ENCODE measurements at regions not wholly inside any gene's neighbourhood (a gene's known extent, or its start where the extent isn't known, plus 50 kb on each side); places are given as distances from the start of the nearest gene placed in this dataset.

GRCh38 chr1:208551633-208552320, 307.6 kb upstream of the PLXNA2 start:
- no peak for DNase-seq
- no peak for FAIRE-seq
- Histone ChIP-seq H3K9ac (ENCODE audit: low read length in 3 of 3) (no peak overlapping the region), H3K27me3 (ENCODE audit: control insufficient read depth, insufficient read depth, low read length) (no peaks in the 10 kb centered on the region), H3K27ac (ENCODE audit: low read depth in 2 of 2, low read length in 2 of 2) (no peak overlapping the region), H3K36me3 (ENCODE audit: control insufficient read depth in 2 of 3, insufficient read depth in 3 of 3, low read length in 3 of 3) (no peaks in the 10 kb centered on the region), H3K9me3 (ENCODE audit: control insufficient read depth in 2 of 3, insufficient read depth in 1 of 3, low read length in 3 of 3) (no peaks in the 10 kb centered on the region), H3K4me3 (ENCODE audit: low read length in 3 of 3) (no peak overlapping the region), H3K4me1 (ENCODE audit: control insufficient read depth in 2 of 3, insufficient read depth in 2 of 3, low read depth in 1 of 3, low read length in 3 of 3) (no peaks in the 10 kb centered on the region)
- intact Hi-C loops (cut with DNase I) = no loop called here
- TF ChIP-seq, protein P1, sequence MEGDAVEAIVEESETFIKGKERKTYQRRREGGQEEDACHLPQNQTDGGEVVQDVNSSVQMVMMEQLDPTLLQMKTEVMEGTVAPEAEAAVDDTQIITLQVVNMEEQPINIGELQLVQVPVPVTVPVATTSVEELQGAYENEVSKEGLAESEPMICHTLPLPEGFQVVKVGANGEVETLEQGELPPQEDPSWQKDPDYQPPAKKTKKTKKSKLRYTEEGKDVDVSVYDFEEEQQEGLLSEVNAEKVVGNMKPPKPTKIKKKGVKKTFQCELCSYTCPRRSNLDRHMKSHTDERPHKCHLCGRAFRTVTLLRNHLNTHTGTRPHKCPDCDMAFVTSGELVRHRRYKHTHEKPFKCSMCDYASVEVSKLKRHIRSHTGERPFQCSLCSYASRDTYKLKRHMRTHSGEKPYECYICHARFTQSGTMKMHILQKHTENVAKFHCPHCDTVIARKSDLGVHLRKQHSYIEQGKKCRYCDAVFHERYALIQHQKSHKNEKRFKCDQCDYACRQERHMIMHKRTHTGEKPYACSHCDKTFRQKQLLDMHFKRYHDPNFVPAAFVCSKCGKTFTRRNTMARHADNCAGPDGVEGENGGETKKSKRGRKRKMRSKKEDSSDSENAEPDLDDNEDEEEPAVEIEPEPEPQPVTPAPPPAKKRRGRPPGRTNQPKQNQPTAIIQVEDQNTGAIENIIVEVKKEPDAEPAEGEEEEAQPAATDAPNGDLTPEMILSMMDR (IDR thresholded peaks at IDR 0.05; ENCODE audit: borderline replicate concordance, extremely low read depth, insufficient read depth) = no peak

- H3K27ac ChIP-seq (ENCODE audit: low read depth in 2 of 2, low read length in 2 of 2) = no peak overlapping the region
- no peaks in the 10 kb centered on the region for H3K4me1 ChIP-seq (ENCODE audit: control insufficient read depth in 2 of 3, insufficient read depth in 2 of 3, low read depth in 1 of 3, low read length in 3 of 3)
- no peaks in the 10 kb centered on the region for H3K27me3 ChIP-seq (ENCODE audit: control insufficient read depth, insufficient read depth, low read length)
- no peak for DNase-seq
- no peak overlapping the region for H3K4me3 ChIP-seq (ENCODE audit: low read length in 3 of 3)
- no peaks in the 10 kb centered on the region for H3K36me3 ChIP-seq (ENCODE audit: control insufficient read depth in 2 of 3, insufficient read depth in 3 of 3, low read length in 3 of 3)
- intact Hi-C loops (cut with DNase I) = no loop called here
- TF ChIP-seq, protein P1 (IDR thresholded peaks at IDR 0.05; ENCODE audit: borderline replicate concordance, extremely low read depth, insufficient read depth) = no peak
- FAIRE-seq = no peak
- no peak overlapping the region for H3K9ac ChIP-seq (ENCODE audit: low read length in 3 of 3)
- H3K9me3 ChIP-seq (ENCODE audit: control insufficient read depth in 2 of 3, insufficient read depth in 1 of 3, low read length in 3 of 3) = no peaks in the 10 kb centered on the region
Observed at GRCh38 chr1:208552928-208553327, 308.7 kb upstream of the PLXNA2 start.

GRCh38 chr1:208556461-208556860, 312.3 kb upstream of the PLXNA2 start:
- no peak for DNase-seq
- no peak for FAIRE-seq
- H3K27me3 ChIP-seq (ENCODE audit: control insufficient read depth, insufficient read depth, low read length) = no peaks in the 10 kb centered on the region
- no peaks in the 10 kb centered on the region for H3K4me1 ChIP-seq (ENCODE audit: control insufficient read depth in 2 of 3, insufficient read depth in 2 of 3, low read depth in 1 of 3, low read length in 3 of 3)
- H3K4me3 ChIP-seq (ENCODE audit: low read length in 3 of 3) = no peak overlapping the region
- no peak overlapping the region for H3K9ac ChIP-seq (ENCODE audit: low read length in 3 of 3)
- intact Hi-C loops (cut with DNase I) = no loop called here
- TF ChIP-seq, protein P1 (IDR thresholded peaks at IDR 0.05; ENCODE audit: borderline replicate concordance, extremely low read depth, insufficient read depth) = no peak
- H3K9me3 ChIP-seq (ENCODE audit: control insufficient read depth in 2 of 3, insufficient read depth in 1 of 3, low read length in 3 of 3) = no peaks in the 10 kb centered on the region
- H3K36me3 ChIP-seq (ENCODE audit: control insufficient read depth in 2 of 3, insufficient read depth in 3 of 3, low read length in 3 of 3) = no peaks in the 10 kb centered on the region
- H3K27ac ChIP-seq (ENCODE audit: low read depth in 2 of 2, low read length in 2 of 2) = no peak overlapping the region
